ENCODE measurements at regions not wholly inside any gene's neighbourhood (a gene's known extent, or its start where the extent isn't known, plus 50 kb on each side); places are given as distances from the start of the nearest gene placed in this dataset.

- TF ChIP-seq CTCF (IDR thresholded peaks at IDR 0.05; ENCODE audit: low read depth, low read length) (no peak), EZH2phosphoT487 (IDR thresholded peaks at IDR 0.05; ENCODE audit: low read depth) (no peak)
- Histone ChIP-seq H3K27me3 (ENCODE audit: low read depth, low read length) (peaks cover 11% of the 10 kb centered on the region), H3K4me1 (ENCODE audit: low read length) (no peaks in the 10 kb centered on the region)
Observed at GRCh38 chr2:71872466-71873051, 275.1 kb downstream of the CYP26B1 start.

GRCh38 chr2:71865391-71865965 is 282.2 kb downstream of the CYP26B1 start:
- Histone ChIP-seq H3K27ac (ENCODE audit: low read length) (no peak overlapping the region), H4K20me1 (ENCODE audit: insufficient read depth, low read length) (no peaks in the 10 kb centered on the region), H3K4me3 (ENCODE audit: low read length) (no peak overlapping the region), H3K4me1 (ENCODE audit: low read length) (no peaks in the 10 kb centered on the region), H3K4me2 (ENCODE audit: low read length) (no peak overlapping the region), H3K27me3 (ENCODE audit: low read depth, low read length) (peaks cover 37% of the 10 kb centered on the region), H3K36me3 (replicated peaks; ENCODE audit: low read depth, low read length) (no peaks in the 10 kb centered on the region), H2AFZ (ENCODE audit: low read depth, low read length) (no peak overlapping the region), H3K9me3 (ENCODE audit: insufficient read depth, low read length) (no peaks in the 10 kb centered on the region), H3K79me2 (ENCODE audit: low read length) (no peaks in the 10 kb centered on the region), H3K9ac (ENCODE audit: low read length) (no peak overlapping the region)
- TF ChIP-seq EZH2phosphoT487 (IDR thresholded peaks at IDR 0.05; ENCODE audit: low read depth) (no peak), CTCF (IDR thresholded peaks at IDR 0.05; ENCODE audit: low read depth, low read length) (no peak)

More at GRCh38 chr2:71872466-71873051, 275.1 kb downstream of the CYP26B1 start:
- no peaks in the 10 kb centered on the region for H4K20me1 ChIP-seq (ENCODE audit: insufficient read depth, low read length)
- H3K27ac ChIP-seq (ENCODE audit: low read length): no peak overlapping the region
- H3K79me2 ChIP-seq (ENCODE audit: low read length): no peaks in the 10 kb centered on the region
- no peak overlapping the region for H3K4me2 ChIP-seq (ENCODE audit: low read length)
- no peaks in the 10 kb centered on the region for H3K36me3 ChIP-seq (replicated peaks; ENCODE audit: low read depth, low read length)
- no peak overlapping the region for H3K9ac ChIP-seq (ENCODE audit: low read length)
- no peak overlapping the region for H2AFZ ChIP-seq (ENCODE audit: low read depth, low read length)
- no peaks in the 10 kb centered on the region for H3K9me3 ChIP-seq (ENCODE audit: insufficient read depth, low read length)
- H3K4me3 ChIP-seq (ENCODE audit: low read length): no peak overlapping the region

- H4K20me1 ChIP-seq (ENCODE audit: insufficient read depth, low read length): no peaks in the 10 kb centered on the region
- H3K4me1 ChIP-seq (ENCODE audit: low read length): no peaks in the 10 kb centered on the region
- H3K9ac ChIP-seq (ENCODE audit: low read length): no peak overlapping the region
- peaks cover 36% of the 10 kb centered on the region for H3K27me3 ChIP-seq (ENCODE audit: low read depth, low read length)
- no peak overlapping the region for H2AFZ ChIP-seq (ENCODE audit: low read depth, low read length)
- no peak overlapping the region for H3K27ac ChIP-seq (ENCODE audit: low read length)
- no peaks in the 10 kb centered on the region for H3K9me3 ChIP-seq (ENCODE audit: insufficient read depth, low read length)
- H3K79me2 ChIP-seq (ENCODE audit: low read length): no peaks in the 10 kb centered on the region
- H3K4me2 ChIP-seq (ENCODE audit: low read length): no peak overlapping the region
- no peak overlapping the region for H3K4me3 ChIP-seq (ENCODE audit: low read length)
- TF ChIP-seq CTCF (IDR thresholded peaks at IDR 0.05; ENCODE audit: low read depth, low read length) (no peak), EZH2phosphoT487 (IDR thresholded peaks at IDR 0.05; ENCODE audit: low read depth) (no peak)
- H3K36me3 ChIP-seq (replicated peaks; ENCODE audit: low read depth, low read length): no peaks in the 10 kb centered on the region
Observed at GRCh38 chr2:71864085-71864484, 283.6 kb downstream of the CYP26B1 start.

GRCh38 chr2:71863396-71863795 is 284.3 kb downstream of the CYP26B1 start:
- Histone ChIP-seq H3K79me2 (ENCODE audit: low read length) (no peaks in the 10 kb centered on the region), H3K4me3 (ENCODE audit: low read length) (no peak overlapping the region), H2AFZ (ENCODE audit: low read depth, low read length) (no peak overlapping the region), H3K9ac (ENCODE audit: low read length) (no peak overlapping the region), H3K9me3 (ENCODE audit: insufficient read depth, low read length) (no peaks in the 10 kb centered on the region), H3K27me3 (ENCODE audit: low read depth, low read length) (peaks cover 30% of the 10 kb centered on the region), H3K36me3 (replicated peaks; ENCODE audit: low read depth, low read length) (no peaks in the 10 kb centered on the region), H3K4me1 (ENCODE audit: low read length) (no peaks in the 10 kb centered on the region), H3K27ac (ENCODE audit: low read length) (no peak overlapping the region), H3K4me2 (ENCODE audit: low read length) (no peak overlapping the region), H4K20me1 (ENCODE audit: insufficient read depth, low read length) (no peaks in the 10 kb centered on the region)
- TF ChIP-seq EZH2phosphoT487 (IDR thresholded peaks at IDR 0.05; ENCODE audit: low read depth): no peak
- no peak for TF ChIP-seq CTCF (IDR thresholded peaks at IDR 0.05; ENCODE audit: low read depth, low read length)
